ENCODE measurements at regions not wholly inside any gene's neighbourhood (a gene's known extent, or its start where the extent isn't known, plus 50 kb on each side); places are given as distances from the start of the nearest gene placed in this dataset.

DNA sequence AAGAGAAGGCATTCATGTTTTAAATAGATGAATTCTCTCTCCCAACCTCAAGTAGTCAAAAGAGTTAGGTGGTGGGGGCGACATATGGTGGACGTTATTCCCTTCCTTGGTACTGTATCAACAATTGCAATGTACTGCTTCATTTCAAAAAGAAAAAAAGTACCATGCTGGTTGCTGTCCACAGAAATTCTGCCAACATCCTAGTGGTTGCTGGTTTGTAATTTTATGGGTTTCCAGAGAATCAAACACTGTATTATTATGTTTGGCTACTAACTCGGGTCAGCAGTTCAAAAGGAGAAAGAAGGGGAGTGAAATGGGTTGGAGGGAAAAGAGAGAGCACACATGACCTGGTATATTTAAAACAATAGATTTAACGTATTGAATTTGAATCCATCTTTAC lies 61.1 kb upstream of the KCNJ16 start:
- Histone ChIP-seq H3K9me3 (replicated peaks; ENCODE audit: control insufficient read depth, insufficient read depth, low read depth, low read length) (no peaks in the 10 kb centered on the region), H3K36me3 (ENCODE audit: control insufficient read depth, insufficient read depth, low read length) (no peaks in the 10 kb centered on the region), H2AFZ (ENCODE audit: low read depth, low read length) (no peak overlapping the region), H3K27me3 (ENCODE audit: control insufficient read depth in 2 of 2, insufficient read depth in 2 of 2, low read length in 2 of 2) (no peaks in the 10 kb centered on the region), H3K4me1 (replicated peaks in 1 of 2; ENCODE audit: control insufficient read depth in 2 of 2, insufficient read depth in 2 of 2, low read length in 2 of 2) (no peaks in the 10 kb centered on the region), H3K9me1 (ENCODE audit: control insufficient read depth, insufficient read depth, low read length) (no peaks in the 10 kb centered on the region), H3K27ac (ENCODE audit: extremely low read depth, low read depth, low read length) (no peak overlapping the region), H3K4me3 (no peak overlapping the region), H3K9ac (ENCODE audit: insufficient read depth in 1 of 2, low read depth in 2 of 2, low read length in 2 of 2) (no peak overlapping the region), H3K4me2 (ENCODE audit: insufficient read depth, low read length) (no peak overlapping the region), H4K20me1 (replicated peaks; ENCODE audit: control insufficient read depth, insufficient read depth, low read length) (no peaks in the 10 kb centered on the region), H3K79me2 (ENCODE audit: control insufficient read depth, insufficient read depth, low read length) (no peaks in the 10 kb centered on the region)
- no peak for DNase-seq (ENCODE audit: extremely low read depth in 1 of 4, low spot score in 3 of 4)
- no TSS peak for BruUV-seq (replicated peaks)
- FAIRE-seq: no peak
- intact Hi-C loops (cut with micrococcal nuclease): no loop called here
- in situ Hi-C loops (cut with MboI): no loop called here
- ATAC-seq: no peak
- CTCF ChIA-PET (ENCODE audit: low intra/inter-chr PET ratio): no interaction called here
- WGBS (ENCODE audit: insufficient coverage, low coverage, missing lambda C conversion rate): 27% methylated on average over 4 of the region's 4 CpGs
- TF ChIP-seq MEF2A (IDR thresholded peaks at IDR 0.05; ENCODE audit: control insufficient read depth, low read depth, low read length): no peak
- no peak for TF ChIP-seq ETV6 (IDR thresholded peaks at IDR 0.05; ENCODE audit: borderline replicate concordance in 1 of 2, low read depth in 2 of 2, low read length in 1 of 2)
- TF ChIP-seq ETV6 (CRISPR knock-in tag; IDR thresholded peaks at IDR 0.05; ENCODE audit: borderline replicate concordance): no peak
- TF ChIP-seq AFF1 (IDR thresholded peaks at IDR 0.05; ENCODE audit: low read depth in 1 of 2, partially characterized antibody in 2 of 2): no peak
- TF ChIP-seq ZNF224 (CRISPR knock-in tag; IDR thresholded peaks at IDR 0.05): no peak
- TF ChIP-seq TAF7 (tag; IDR thresholded peaks at IDR 0.05): no peak
- no peak for TF ChIP-seq GABPA (tag; conservative IDR thresholded peaks at IDR 0.05; ENCODE audit: low read depth)
- TF ChIP-seq ZNF239 (CRISPR knock-in tag; IDR thresholded peaks at IDR 0.05): no peak
- no peak for TF ChIP-seq RUNX1 (IDR thresholded peaks at IDR 0.05; ENCODE audit: low read depth)
- TF ChIP-seq, protein P1, sequence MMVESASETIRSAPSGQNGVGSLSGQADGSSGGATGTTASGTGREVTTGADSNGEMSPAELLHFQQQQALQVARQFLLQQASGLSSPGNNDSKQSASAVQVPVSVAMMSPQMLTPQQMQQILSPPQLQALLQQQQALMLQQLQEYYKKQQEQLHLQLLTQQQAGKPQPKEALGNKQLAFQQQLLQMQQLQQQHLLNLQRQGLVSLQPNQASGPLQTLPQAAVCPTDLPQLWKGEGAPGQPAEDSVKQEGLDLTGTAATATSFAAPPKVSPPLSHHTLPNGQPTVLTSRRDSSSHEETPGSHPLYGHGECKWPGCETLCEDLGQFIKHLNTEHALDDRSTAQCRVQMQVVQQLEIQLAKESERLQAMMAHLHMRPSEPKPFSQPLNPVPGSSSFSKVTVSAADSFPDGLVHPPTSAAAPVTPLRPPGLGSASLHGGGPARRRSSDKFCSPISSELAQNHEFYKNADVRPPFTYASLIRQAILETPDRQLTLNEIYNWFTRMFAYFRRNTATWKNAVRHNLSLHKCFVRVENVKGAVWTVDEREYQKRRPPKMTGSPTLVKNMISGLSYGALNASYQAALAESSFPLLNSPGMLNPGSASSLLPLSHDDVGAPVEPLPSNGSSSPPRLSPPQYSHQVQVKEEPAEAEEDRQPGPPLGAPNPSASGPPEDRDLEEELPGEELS (CRISPR knock-in tag; IDR thresholded peaks at IDR 0.05; ENCODE audit: borderline replicate concordance): no peak
- no peak for TF ChIP-seq ELF2 (CRISPR knock-in tag; IDR thresholded peaks at IDR 0.05)
- POLR2A ChIA-PET: no interaction called here

All from K562 (cell line).